K562 (cell line): ENCODE measurements at regions not wholly inside any gene's neighbourhood (a gene's known extent, or its start where the extent isn't known, plus 50 kb on each side); places are given as distances from the start of the nearest gene placed in this dataset.
A peak's percentile ranks its signal among the peaks of the same experiment; 100 is the strongest.
"Not testable (repeated sequence)": the region's sequence is repeated elsewhere in the genome, so short reads cannot be mapped to it uniquely, and the experiment has no call there.

Experiments used
- ATAC-seq: fragments of 200-7000 bp; cut with Tn5 transposase; 3 replicates; pipeline ENCODE4 v1.9.1; 2020; ENCODE audit warnings: moderate library complexity
- BruUV-seq: library from RNA; stranded (reverse); fragments of 400-500 nt; replicated peaks from 2 replicates; lab custom pipeline; 2021; lab: Mats Ljungman, UMichigan
- CTCF ChIA-PET: fragments of 300-600 bp; formaldehyde crosslinking; extraction: SDS; loops from one replicate; lab custom pipeline; 2021; ENCODE audit warnings: low intra/inter-chr PET ratio; lab: Yijun Ruan, JAX
- POLR2A ChIA-PET: fragments of 300-600, 350-650 bp; sonication (Branson Sonifier 250); formaldehyde crosslinking; extraction: SDS; loops from one replicate; lab custom pipeline; 2021; ENCODE audit warnings: antibody characterized with exemption, inconsistent platforms; lab: Yijun Ruan, JAX
- DNase-seq, 4 experiments: peaks; one replicate each; pipeline versions ENCODE4 v3.0.0 to v3.0.0-alpha.2; 2011 to 2018; ENCODE audit warnings: low spot score in 3 of 4, mixed read lengths in 3 of 4; ENCODE audit errors: extremely low read depth in 1 of 4
- FAIRE-seq: peaks from 2 replicates; lab custom pipeline; 2011; peaks lifted over from hg19 to GRCh38; lab: Jason Lieb, UNC
- H2AFZ ChIP-seq: 2 replicates; pipeline ENCODE4 v1.6.0; 2011; ENCODE audit warnings: low read depth, low read length, control low read depth, inconsistent platforms
- H3K27ac ChIP-seq: fragments of 200-600 bp; 3 replicates; pipeline ENCODE4 v1.8.0; 2011; ENCODE audit warnings: low read depth, mild to moderate bottlenecking, control low read depth, inconsistent platforms, low read length, moderate library complexity, mixed read lengths; ENCODE audit errors: extremely low read depth
- H3K27me3 ChIP-seq, 2 experiments: fragments of 300-600 bp in 1 of 2; 2 replicates in 1 of 2; 3 replicates in 1 of 2; pipeline versions ENCODE4 v1.6.0 to v1.8.0; 2011; ENCODE audit warnings: inconsistent platforms in 2 of 2, low read length in 2 of 2, mild to moderate bottlenecking in 1 of 2, mixed read lengths in 1 of 2, moderate library complexity in 1 of 2; ENCODE audit not compliant: control insufficient read depth in 2 of 2, insufficient read depth in 2 of 2
- H3K36me3 ChIP-seq: fragments of 300-600 bp; 3 replicates; pipeline ENCODE4 v1.8.0; 2011; ENCODE audit warnings: mild to moderate bottlenecking, low read length, inconsistent platforms; ENCODE audit not compliant: control insufficient read depth, insufficient read depth
- H3K4me1 ChIP-seq, 2 experiments: fragments of 200-600 bp in 1 of 2; replicated peaks in 1 of 2; 2 replicates in 1 of 2; 3 replicates in 1 of 2; pipeline versions ENCODE4 v1.5.1 to v1.8.0; 2011; ENCODE audit warnings: inconsistent platforms in 2 of 2, low read length in 2 of 2, mild to moderate bottlenecking in 1 of 2, mixed read lengths in 1 of 2, moderate library complexity in 1 of 2; ENCODE audit not compliant: control insufficient read depth in 2 of 2, insufficient read depth in 2 of 2
- H3K4me2 ChIP-seq: 2 replicates; pipeline ENCODE4 v1.6.1; 2011; ENCODE audit warnings: low read length, control low read depth, inconsistent platforms, mixed read lengths; ENCODE audit not compliant: insufficient read depth
- H3K4me3 ChIP-seq: fragments of 200-600 bp; sonication (generic), shearing (Covaris generic); 2 replicates; pipeline ENCODE4 v1.5.1; 2016; ENCODE audit warnings: control low read depth, inconsistent platforms
- H3K79me2 ChIP-seq: fragments of 200-600 bp; 3 replicates; pipeline ENCODE4 v1.8.0; 2011; ENCODE audit warnings: low read length, inconsistent platforms; ENCODE audit not compliant: control insufficient read depth, insufficient read depth
- H3K9ac ChIP-seq, 2 experiments: 2 replicates each; pipeline versions ENCODE4 v1.6.0 to v1.6.1; 2011; ENCODE audit warnings: low read depth in 2 of 2, low read length in 2 of 2, control low read depth in 1 of 2, inconsistent platforms in 1 of 2, mild to moderate bottlenecking in 1 of 2, mixed read lengths in 1 of 2; ENCODE audit not compliant: insufficient read depth in 1 of 2
- H3K9me1 ChIP-seq: one replicate; pipeline ENCODE4 v1.6.0; 2011; ENCODE audit warnings: inconsistent platforms, mild to moderate bottlenecking, low read length, moderate library complexity; ENCODE audit not compliant: control insufficient read depth, insufficient read depth
- H3K9me3 ChIP-seq: replicated peaks from 2 replicates; pipeline ENCODE4 v1.5.1; 2011; ENCODE audit warnings: low read depth, low read length, inconsistent platforms; ENCODE audit not compliant: control insufficient read depth, insufficient read depth
- H4K20me1 ChIP-seq: replicated peaks from 2 replicates; pipeline ENCODE4 v1.6.1; 2011; ENCODE audit warnings: low read length, inconsistent platforms, mixed read lengths; ENCODE audit not compliant: control insufficient read depth, insufficient read depth
- RAD21 ChIP-seq, 2 experiments: fragments of 250-450 bp in 1 of 2; fragments of 450-650 bp in 1 of 2; sonication (Bioruptor Pico) in 1 of 2; formaldehyde crosslinking in 1 of 2; IDR thresholded peaks in 1 of 2; conservative IDR thresholded peaks in 1 of 2; 2 replicates each; pipeline versions ENCODE4 v1.4.0 to v1.8.0; 2020 to 2022; ENCODE audit warnings: mild to moderate bottlenecking in 2 of 2, moderate library complexity in 1 of 2
- WGBS: fragments of 100-300 bp; shearing (Covaris generic); methylation state at CpG from one replicate; pipeline ENCODE4 v1.1.6; 2016; ENCODE audit warnings: low coverage, mixed read lengths; ENCODE audit not compliant: insufficient coverage; ENCODE audit errors: missing lambda C conversion rate; 5-methylcytosine and 5-hydroxymethylcytosine counted together
- in situ Hi-C: fragments of 300-500 bp; cut with MboI; formaldehyde crosslinking; loops from 4 replicates; pipeline ENCODE4 v1.15.0; 2018; ENCODE audit warnings: inconsistent platforms, mixed read lengths
- intact Hi-C: fragments of 100-400 bp; cut with micrococcal nuclease; formaldehyde crosslinking; loops from 2 replicates; pipeline ENCODE4 v1.14.2; 2022
- TF ChIP-seq, protein P1 (sequence below), 3 experiments: IDR thresholded peaks in 2 of 3; conservative IDR thresholded peaks in 1 of 3; 2 replicates each; pipeline ENCODE4 v1.5.1; 2011 to 2012; ENCODE audit warnings: low read length in 3 of 3, mild to moderate bottlenecking in 3 of 3, control low read depth in 2 of 3, improper control_type of control experiment in 1 of 3, inconsistent platforms in 1 of 3, low read depth in 1 of 3, mixed read lengths in 1 of 3, moderate library complexity in 1 of 3; ENCODE audit not compliant: insufficient read depth in 2 of 3
- TF ChIP-seq, protein P2 (sequence below): fragments of 450-650 bp; formaldehyde crosslinking; IDR thresholded peaks from 2 replicates; pipeline ENCODE4 v1.4.0; 2020; ENCODE audit warnings: mild to moderate bottlenecking, mixed read lengths

DNA sequence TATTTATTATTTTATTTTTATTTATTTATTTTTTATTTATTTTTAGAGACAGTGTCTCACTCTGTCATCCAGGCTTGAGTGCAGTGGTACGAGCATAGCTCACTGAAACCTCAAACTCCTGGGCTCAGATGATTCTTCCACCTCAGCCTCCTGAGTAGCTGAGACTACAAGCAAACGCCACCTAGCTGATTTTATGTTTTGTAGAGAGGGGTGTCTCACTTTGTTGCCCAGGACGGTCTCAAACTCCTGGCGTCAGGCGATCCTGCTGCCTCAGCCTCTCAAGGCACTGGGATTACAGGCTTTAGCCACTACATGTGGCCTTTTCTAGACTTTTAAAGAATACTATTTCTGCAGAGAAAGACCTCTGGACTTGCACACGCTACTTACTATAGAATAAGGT lies 61.3 kb upstream of the C1orf53 start:
- Histone ChIP-seq H3K79me2 (no peaks in the 10 kb centered on the region), H2AFZ (peak overlapping the region; percentile 58), H3K9me1 (no peaks in the 10 kb centered on the region), H3K4me1 (peaks cover 0 to 7% of the 10 kb centered on the region in 2 experiments; a peak in 3 of 5 replicates)
- TF ChIP-seq, protein P1, sequence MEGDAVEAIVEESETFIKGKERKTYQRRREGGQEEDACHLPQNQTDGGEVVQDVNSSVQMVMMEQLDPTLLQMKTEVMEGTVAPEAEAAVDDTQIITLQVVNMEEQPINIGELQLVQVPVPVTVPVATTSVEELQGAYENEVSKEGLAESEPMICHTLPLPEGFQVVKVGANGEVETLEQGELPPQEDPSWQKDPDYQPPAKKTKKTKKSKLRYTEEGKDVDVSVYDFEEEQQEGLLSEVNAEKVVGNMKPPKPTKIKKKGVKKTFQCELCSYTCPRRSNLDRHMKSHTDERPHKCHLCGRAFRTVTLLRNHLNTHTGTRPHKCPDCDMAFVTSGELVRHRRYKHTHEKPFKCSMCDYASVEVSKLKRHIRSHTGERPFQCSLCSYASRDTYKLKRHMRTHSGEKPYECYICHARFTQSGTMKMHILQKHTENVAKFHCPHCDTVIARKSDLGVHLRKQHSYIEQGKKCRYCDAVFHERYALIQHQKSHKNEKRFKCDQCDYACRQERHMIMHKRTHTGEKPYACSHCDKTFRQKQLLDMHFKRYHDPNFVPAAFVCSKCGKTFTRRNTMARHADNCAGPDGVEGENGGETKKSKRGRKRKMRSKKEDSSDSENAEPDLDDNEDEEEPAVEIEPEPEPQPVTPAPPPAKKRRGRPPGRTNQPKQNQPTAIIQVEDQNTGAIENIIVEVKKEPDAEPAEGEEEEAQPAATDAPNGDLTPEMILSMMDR (IDR thresholded peaks at IDR 0.05 in 2 of 3, conservative IDR thresholded peaks at IDR 0.05 in 1 of 3; ENCODE audit: insufficient read depth in 2 of 3, low read depth in 1 of 3, low read length in 3 of 3) = peak in 1 of 3 experiments; percentile 17; a peak in 1 of 6 replicates
- TF ChIP-seq, protein P2, sequence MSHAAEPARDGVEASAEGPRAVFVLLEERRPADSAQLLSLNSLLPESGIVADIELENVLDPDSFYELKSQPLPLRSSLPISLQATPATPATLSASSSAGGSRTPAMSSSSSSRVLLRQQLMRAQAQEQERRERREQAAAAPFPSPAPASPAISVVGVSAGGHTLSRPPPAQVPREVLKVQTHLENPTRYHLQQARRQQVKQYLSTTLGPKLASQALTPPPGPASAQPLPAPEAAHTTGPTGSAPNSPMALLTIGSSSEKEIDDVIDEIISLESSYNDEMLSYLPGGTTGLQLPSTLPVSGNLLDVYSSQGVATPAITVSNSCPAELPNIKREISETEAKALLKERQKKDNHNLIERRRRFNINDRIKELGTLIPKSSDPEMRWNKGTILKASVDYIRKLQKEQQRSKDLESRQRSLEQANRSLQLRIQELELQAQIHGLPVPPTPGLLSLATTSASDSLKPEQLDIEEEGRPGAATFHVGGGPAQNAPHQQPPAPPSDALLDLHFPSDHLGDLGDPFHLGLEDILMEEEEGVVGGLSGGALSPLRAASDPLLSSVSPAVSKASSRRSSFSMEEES = no peak
- TF ChIP-seq RAD21 (CRISPR knock-in tag; conservative IDR thresholded peaks at IDR 0.05 in 1 of 2, IDR thresholded peaks at IDR 0.05 in 1 of 2) = peak in 1 of 2 experiments; percentile 39; a peak in 2 of 4 replicates
- TF ChIP-seq, all 486 proteins: peak for 2
- ChIA-PET CTCF (no interaction called here), POLR2A (no interaction called here)
- Histone ChIP-seq H3K9me3 (no peaks in the 10 kb centered on the region), H3K4me3 (no peak overlapping the region), H3K9ac (no peak overlapping the region), H3K4me2 (no peak overlapping the region), H3K27ac (no peak overlapping the region), H3K36me3 (no peaks in the 10 kb centered on the region), H4K20me1 (no peaks in the 10 kb centered on the region), H3K27me3 (no peaks in the 10 kb centered on the region)
- no TSS peak for BruUV-seq
- WGBS = 21% methylated on average over 6 of the region's 6 CpGs
- ATAC-seq (peak; percentile 87), FAIRE-seq (peak; percentile 32), DNase-seq (peak in 1 of 4 experiments; percentile 48)
- intact Hi-C loops = no loop called here
- in situ Hi-C loops = no loop called here

DNA sequence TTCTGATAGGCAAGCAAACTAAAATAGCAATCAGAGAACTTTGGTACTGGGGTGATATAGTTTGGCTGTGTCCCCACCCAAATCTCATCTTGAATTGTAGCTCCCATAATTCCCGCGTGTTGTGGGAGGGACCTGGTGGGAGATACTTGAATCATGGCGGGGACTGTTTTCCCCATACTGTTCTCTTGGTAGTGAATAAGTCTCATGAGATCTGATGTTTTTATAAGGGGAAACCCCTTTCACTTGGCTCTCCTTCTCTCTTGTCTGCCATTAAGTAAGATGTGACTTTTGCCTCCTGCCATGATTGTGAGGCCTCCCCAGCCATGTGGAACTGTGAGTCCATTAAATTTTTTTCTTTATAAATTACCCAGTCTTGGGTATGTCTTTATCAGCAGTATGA lies 62.6 kb upstream of the C1orf53 start:
- H3K9me3 ChIP-seq, H3K27ac ChIP-seq, in situ Hi-C loops, CTCF ChIA-PET, H3K9ac ChIP-seq, BruUV-seq, H3K27me3 ChIP-seq, H3K9me1 ChIP-seq, H3K4me1 ChIP-seq, H3K79me2 ChIP-seq, H3K4me3 ChIP-seq, H4K20me1 ChIP-seq, H3K36me3 ChIP-seq, intact Hi-C loops, DNase-seq, FAIRE-seq, H3K4me2 ChIP-seq, ATAC-seq: not testable (repeated sequence)
- H2AFZ ChIP-seq = peak overlapping the region; percentile 60; the same call in 1 of the 2 replicates
- POLR2A ChIA-PET = interaction anchor here (1.1 to 1.8 kb wide), 3 partner anchors 9 to 31 kb away, joined by 3 to 6 read pairs (median 3); no protein-coding TSS in a partner anchor
- 41% methylated on average over 3 of the region's 3 CpGs for WGBS
